Fibroblast of the aortic adventitia (primary cell): ENCODE measurements at regions not wholly inside any gene's neighbourhood (a gene's known extent, or its start where the extent isn't known, plus 50 kb on each side); places are given as distances from the start of the nearest gene placed in this dataset.

Experiments
- DNase-seq: peaks from one replicate; pipeline ENCODE4 v3.0.0-alpha.2; 2010; ENCODE audit warnings: low read depth
- H3K4me3 ChIP-seq: 2 replicates; pipeline ENCODE4 v1.5.1; 2011; ENCODE audit warnings: low read depth, mild to moderate bottlenecking, control low read depth, low read length, moderate library complexity
- CTCF ChIP-seq: IDR thresholded peaks from 2 replicates; pipeline ENCODE4 v1.5.1; 2011; ENCODE audit warnings: mild to moderate bottlenecking, low read length, control low read depth, inconsistent platforms; ENCODE audit not compliant: insufficient read depth

DNA sequence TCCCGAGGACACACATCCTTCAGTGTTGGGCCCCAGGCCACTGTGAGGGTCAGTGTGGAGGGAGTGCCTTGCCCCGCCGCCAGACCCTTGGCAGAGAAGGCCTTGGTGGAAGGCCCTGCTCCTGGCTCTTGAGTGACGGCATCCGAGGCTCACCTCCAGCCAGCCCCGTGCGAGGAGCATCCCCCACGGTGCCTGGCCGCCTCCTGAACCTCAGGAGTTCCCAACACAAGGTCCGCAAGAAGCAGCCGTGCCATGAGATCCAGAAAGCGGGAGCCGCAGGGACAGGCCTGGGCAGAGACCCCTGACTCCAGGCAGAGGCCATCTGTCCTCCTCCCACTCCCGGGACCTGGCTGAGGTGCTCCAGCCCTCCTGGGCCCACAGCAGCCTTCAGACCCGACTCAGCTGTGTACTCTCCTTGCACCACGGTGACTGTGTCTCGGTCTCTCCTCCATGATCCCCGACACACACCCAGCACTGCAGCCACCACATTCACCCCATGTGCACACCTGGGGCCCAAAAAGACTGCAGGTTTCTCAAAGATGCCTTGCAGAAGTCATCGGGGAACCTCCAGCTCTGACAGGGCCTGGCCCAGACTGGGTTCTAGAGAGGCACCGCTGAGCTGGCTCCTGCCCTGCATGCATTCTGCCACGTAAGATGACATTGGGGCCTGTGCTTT, 870.2 kb downstream of the BRD1 start:
- TF ChIP-seq CTCF: no peak
- DNase-seq: no peak
- H3K4me3 ChIP-seq: no peak overlapping the region

DNA sequence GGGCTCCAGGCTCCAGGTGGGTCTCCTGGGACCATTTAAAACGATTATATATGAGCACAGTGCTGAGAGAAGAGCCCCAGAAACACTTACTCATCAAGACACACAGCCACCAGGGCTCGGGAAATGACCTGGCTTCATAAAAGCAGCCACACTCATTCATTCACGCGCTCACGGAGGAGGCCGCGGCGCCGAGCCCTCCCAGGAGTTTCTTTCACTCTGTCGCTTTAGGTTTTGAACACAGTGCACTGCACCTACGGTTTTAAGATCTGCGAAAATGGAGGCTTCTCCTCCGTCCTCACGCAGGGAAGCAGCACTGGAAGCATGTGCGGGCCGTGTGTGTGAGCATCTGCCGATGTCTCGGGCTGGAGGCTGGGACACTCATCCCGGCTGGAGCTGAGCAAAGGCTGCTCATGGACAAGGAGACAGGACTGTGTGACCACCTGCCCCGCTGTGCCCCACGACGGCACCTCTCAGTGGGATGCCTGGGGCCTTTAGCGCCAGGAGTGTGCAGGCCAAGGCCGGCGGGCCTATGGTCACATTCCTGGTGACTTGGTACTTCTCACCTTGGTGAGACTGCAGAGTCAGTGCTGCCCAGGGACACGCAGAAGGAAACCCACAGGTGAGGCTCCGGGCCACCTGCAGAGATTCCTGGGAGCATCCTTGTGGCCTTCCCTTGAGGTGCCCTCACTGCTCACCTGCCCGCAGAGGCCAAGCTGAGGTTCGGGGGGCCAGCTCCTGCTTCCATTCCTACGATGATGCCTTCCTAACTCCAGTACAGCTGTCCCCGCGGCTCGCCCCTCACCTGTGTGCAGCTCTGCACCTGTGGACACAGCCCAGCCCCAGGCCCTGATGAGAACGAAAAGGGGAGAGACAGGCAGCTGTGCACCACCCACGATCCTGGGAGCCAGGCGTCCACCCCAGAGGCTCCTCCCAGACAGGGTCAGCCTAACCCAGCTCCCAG, 872.0 kb downstream of the BRD1 start:
- DNase-seq: no peak

DNA sequence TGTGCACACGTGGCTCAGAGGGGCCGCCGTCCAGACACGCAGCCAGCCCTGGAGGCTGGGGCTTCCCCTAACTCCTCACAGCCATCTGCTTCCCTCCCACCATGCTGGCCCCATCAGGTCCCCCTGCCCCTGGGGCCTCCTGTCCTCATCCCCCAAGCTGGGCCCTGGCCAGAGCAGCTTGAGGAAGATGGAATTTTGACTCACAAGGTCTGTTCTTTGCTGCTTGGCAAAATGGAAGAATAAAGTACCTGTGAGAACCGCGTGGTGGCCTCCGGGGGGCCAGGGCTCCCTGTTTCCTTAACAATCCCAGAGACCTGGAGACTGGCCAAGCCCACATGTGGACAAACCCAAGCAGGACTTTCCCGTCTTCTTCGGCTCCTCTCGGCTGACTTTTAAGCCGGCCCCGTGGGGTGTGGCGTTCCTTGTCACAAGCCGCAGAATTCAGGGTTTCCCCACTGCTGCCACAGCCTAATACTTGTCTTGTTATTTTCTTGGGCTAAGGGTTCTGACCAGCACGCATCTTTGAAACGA, 872.8 kb downstream of the BRD1 start:
- DNase-seq: no peak
- TF ChIP-seq CTCF: no peak
- no peak overlapping the region for H3K4me3 ChIP-seq

More for the DNA sequence above, 872.0 kb downstream of the BRD1 start:
- TF ChIP-seq CTCF: no peak
- H3K4me3 ChIP-seq: no peak overlapping the region

DNA sequence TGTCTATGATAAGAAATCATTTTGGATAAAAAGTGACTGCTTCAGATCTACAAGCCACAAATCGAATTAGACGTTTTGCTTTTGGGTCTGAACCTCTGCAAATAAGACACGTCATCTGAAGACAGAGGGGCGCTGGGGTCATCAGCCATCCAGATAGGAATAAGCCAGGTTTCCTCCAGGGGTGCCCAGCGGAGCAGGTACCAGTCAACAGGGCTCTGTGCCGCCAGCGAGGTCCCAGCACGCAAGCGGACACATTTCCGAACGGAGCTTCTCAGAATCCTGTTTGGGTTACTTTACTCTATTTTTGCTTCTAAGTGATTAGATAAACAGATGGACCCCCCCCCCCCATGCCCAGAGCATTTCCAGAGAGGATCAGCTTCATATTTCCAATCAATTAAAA, 873.8 kb downstream of the BRD1 start:
- no peak overlapping the region for H3K4me3 ChIP-seq
- TF ChIP-seq CTCF: no peak
- DNase-seq: no peak

GRCh38 chr22:48953103-48953720, 874.5 kb downstream of the BRD1 start:
- no peak for TF ChIP-seq CTCF
- H3K4me3 ChIP-seq: no peak overlapping the region

DNA sequence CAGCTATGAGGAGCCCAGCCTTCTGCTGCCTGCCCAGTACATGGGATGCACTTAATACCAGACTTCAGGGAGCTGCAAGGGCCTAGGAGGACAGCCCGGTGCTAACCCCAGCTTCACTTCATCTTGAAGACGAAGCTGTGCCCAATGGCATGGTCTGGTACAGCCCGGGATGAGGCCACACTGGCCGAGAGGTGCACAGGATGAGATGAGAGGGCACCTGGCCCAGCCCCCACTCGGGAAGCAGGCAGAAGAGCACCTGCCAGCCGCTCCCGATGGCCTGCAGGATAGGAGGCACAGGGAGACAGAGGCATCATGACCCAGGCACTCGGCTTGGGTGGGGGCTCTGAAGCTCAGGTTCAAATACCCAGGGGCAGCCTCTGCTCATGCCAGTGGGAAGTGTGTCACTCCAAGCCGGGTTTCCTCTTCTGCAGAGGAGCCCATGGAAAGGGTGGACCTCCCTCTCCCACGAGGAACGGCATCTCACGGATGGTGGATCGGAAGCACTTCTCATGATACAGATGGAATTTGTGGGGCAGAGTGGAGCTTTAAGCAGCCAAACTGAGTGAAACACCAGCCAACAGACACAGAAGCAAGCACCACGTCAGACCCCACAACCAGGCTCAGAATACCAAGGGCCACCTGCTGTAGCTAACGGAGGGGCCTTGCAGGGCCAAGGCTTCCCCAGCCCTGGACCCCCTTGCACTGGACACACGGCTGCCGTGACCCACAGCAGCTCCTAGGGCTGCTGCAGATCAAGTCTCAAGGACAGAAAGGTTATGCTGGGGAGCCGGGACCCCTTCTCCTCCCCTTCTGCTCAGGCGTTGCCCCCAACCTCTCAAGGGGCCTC, 875.2 kb downstream of the BRD1 start:
- no peak for DNase-seq
- no peak for TF ChIP-seq CTCF
- no peak overlapping the region for H3K4me3 ChIP-seq

More at GRCh38 chr22:48953103-48953720, 874.5 kb downstream of the BRD1 start:
- DNase-seq: no peak
